ENCODE measurements at regions not wholly inside any gene's neighbourhood (a gene's known extent, or its start where the extent isn't known, plus 50 kb on each side); places are given as distances from the start of the nearest gene placed in this dataset.

DNA sequence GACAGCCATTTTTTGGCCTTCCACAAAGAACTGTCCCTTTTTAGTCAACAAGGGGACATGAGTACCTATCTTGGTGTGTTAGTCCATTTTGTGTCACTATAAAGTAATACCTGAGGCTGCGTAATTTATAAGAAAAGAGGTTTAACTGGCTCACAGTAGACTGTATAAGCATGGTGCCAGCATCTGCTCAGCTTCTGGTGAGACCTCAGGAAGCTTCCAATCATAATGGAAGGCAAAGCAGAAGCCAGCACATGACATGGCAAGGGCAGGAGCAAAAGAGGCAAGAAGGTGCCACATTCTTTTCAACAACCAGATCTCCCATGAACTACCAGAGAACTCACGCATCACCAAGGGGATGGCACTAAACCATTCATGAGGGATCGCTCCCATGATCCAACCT, 66.1 kb upstream of the VGLL4 start:
- TF ChIP-seq, protein P1, sequence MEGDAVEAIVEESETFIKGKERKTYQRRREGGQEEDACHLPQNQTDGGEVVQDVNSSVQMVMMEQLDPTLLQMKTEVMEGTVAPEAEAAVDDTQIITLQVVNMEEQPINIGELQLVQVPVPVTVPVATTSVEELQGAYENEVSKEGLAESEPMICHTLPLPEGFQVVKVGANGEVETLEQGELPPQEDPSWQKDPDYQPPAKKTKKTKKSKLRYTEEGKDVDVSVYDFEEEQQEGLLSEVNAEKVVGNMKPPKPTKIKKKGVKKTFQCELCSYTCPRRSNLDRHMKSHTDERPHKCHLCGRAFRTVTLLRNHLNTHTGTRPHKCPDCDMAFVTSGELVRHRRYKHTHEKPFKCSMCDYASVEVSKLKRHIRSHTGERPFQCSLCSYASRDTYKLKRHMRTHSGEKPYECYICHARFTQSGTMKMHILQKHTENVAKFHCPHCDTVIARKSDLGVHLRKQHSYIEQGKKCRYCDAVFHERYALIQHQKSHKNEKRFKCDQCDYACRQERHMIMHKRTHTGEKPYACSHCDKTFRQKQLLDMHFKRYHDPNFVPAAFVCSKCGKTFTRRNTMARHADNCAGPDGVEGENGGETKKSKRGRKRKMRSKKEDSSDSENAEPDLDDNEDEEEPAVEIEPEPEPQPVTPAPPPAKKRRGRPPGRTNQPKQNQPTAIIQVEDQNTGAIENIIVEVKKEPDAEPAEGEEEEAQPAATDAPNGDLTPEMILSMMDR (IDR thresholded peaks at IDR 0.05; ENCODE audit: insufficient read depth, low read length): no peak
- TF ChIP-seq, protein P2, sequence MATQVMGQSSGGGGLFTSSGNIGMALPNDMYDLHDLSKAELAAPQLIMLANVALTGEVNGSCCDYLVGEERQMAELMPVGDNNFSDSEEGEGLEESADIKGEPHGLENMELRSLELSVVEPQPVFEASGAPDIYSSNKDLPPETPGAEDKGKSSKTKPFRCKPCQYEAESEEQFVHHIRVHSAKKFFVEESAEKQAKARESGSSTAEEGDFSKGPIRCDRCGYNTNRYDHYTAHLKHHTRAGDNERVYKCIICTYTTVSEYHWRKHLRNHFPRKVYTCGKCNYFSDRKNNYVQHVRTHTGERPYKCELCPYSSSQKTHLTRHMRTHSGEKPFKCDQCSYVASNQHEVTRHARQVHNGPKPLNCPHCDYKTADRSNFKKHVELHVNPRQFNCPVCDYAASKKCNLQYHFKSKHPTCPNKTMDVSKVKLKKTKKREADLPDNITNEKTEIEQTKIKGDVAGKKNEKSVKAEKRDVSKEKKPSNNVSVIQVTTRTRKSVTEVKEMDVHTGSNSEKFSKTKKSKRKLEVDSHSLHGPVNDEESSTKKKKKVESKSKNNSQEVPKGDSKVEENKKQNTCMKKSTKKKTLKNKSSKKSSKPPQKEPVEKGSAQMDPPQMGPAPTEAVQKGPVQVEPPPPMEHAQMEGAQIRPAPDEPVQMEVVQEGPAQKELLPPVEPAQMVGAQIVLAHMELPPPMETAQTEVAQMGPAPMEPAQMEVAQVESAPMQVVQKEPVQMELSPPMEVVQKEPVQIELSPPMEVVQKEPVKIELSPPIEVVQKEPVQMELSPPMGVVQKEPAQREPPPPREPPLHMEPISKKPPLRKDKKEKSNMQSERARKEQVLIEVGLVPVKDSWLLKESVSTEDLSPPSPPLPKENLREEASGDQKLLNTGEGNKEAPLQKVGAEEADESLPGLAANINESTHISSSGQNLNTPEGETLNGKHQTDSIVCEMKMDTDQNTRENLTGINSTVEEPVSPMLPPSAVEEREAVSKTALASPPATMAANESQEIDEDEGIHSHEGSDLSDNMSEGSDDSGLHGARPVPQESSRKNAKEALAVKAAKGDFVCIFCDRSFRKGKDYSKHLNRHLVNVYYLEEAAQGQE (IDR thresholded peaks at IDR 0.05; ENCODE audit: insufficient replicate concordance, low read depth): no peak
- TF ChIP-seq GABPA (IDR thresholded peaks at IDR 0.05; ENCODE audit: low read depth): no peak
- no peak for TF ChIP-seq POLR2AphosphoS5 (IDR thresholded peaks at IDR 0.05; ENCODE audit: low read depth)
- no peak for TF ChIP-seq SPI1 (IDR thresholded peaks at IDR 0.05; ENCODE audit: borderline replicate concordance, low read depth)

Measured in HL-60 (cell line).